Omental fat pad (tissue), 3 donors: ENCODE measurements at regions not wholly inside any gene's neighbourhood (a gene's known extent, or its start where the extent isn't known, plus 50 kb on each side); places are given as distances from the start of the nearest gene placed in this dataset.

Experiments used
- ATAC-seq: fragments of 150-250 bp; one replicate; pipeline ENCODE4 v1.9.1; 2016; ENCODE audit warnings: mild to moderate bottlenecking, moderate library complexity; ENCODE audit not compliant: low FRiP score
- DNase-seq: peaks from one replicate; pipeline ENCODE4 v3.0.0-alpha.2; 2019; ENCODE audit warnings: low spot score
- CTCF ChIP-seq, 3 donors: fragments of 450-650 bp; IDR thresholded peaks; one replicate each; pipeline ENCODE4 v1.5.1; 2016 to 2017; ENCODE audit warnings: antibody characterized with exemption in 3 of 3, mild to moderate bottlenecking in 3 of 3, moderate library complexity in 2 of 3

- no peak for TF ChIP-seq CTCF (IDR thresholded peaks at IDR 0.05)
- DNase-seq: no peak
- ATAC-seq: no peak
Observed at GRCh38 chr3:31240466-31240865, 292.3 kb upstream of the STT3B start.

GRCh38 chr3:31240874-31241273 is 291.9 kb upstream of the STT3B start:
- no peak for ATAC-seq
- no peak for TF ChIP-seq CTCF (IDR thresholded peaks at IDR 0.05)

GRCh38 chr3:31241533-31241932 is 291.2 kb upstream of the STT3B start:
- ATAC-seq (no peak), DNase-seq (no peak)

More at GRCh38 chr3:31240874-31241273, 291.9 kb upstream of the STT3B start:
- DNase-seq: no peak

GRCh38 chr3:31242026-31242960 is 290.4 kb upstream of the STT3B start:
- TF ChIP-seq CTCF (IDR thresholded peaks at IDR 0.05): no peak
- DNase-seq (no peak), ATAC-seq (no peak)

More at GRCh38 chr3:31241533-31241932, 291.2 kb upstream of the STT3B start:
- no peak for TF ChIP-seq CTCF (IDR thresholded peaks at IDR 0.05)

GRCh38 chr3:31244929-31245817 is 287.6 kb upstream of the STT3B start:
- ATAC-seq (no peak), DNase-seq (no peak)
- TF ChIP-seq CTCF (IDR thresholded peaks at IDR 0.05): no peak

GRCh38 chr3:31246293-31247062 is 286.2 kb upstream of the STT3B start:
- no peak for ATAC-seq
- no peak for TF ChIP-seq CTCF (IDR thresholded peaks at IDR 0.05)
- no peak for DNase-seq
